HG03521 (cell line): ENCODE measurements at regions not wholly inside any gene's neighbourhood (a gene's known extent, or its start where the extent isn't known, plus 50 kb on each side); places are given as distances from the start of the nearest gene placed in this dataset.

Experiments
- ATAC-seq: cut with Tn5 transposase; IDR thresholded peaks from one replicate; pipeline ENCODE4 v1.9.1; 2021; ENCODE audit warnings: mild to moderate bottlenecking, moderate library complexity; ENCODE audit not compliant: unreplicated experiment

GRCh38 chr16:5480431-5481195 lies 383.0 kb upstream of the EEF2KMT start:
- ATAC-seq, result no peak

GRCh38 chr16:5479926-5480325 lies 382.3 kb upstream of the EEF2KMT start:
- no peak for ATAC-seq

DNA sequence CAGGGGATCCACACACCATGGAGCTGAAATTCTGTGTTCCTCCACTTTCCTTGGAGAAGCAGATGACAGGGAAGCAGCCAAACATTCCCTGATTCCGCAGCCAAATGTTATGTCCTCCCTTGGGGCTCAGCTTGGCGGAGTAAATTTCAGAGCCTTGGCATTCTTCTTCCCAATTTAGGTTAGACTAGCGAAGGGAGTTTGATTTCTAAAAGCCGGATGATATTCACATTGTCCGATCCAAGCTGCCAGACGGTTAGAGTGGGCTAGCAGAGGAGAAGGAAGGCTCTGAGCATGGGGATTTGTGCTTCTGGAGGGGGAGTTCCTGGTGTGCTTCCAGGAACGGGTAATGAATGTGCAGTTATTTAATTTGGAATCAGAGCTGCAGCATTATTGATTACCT lies 380.4 kb upstream of the EEF2KMT start:
- no peak for ATAC-seq

- no peak for ATAC-seq
These were observed 379.7 kb upstream of the EEF2KMT start for GRCh38 chr16:5477251-5477650.

- ATAC-seq, result no peak
These were observed 375.0 kb upstream of the EEF2KMT start for GRCh38 chr16:5472552-5472951.

- no peak for ATAC-seq
These were observed 370.9 kb upstream of the EEF2KMT start for GRCh38 chr16:5468488-5468887.

- no peak for ATAC-seq
These were observed 370.0 kb upstream of the EEF2KMT start for GRCh38 chr16:5467552-5467951.

GRCh38 chr16:5466551-5466950 lies 369.0 kb upstream of the EEF2KMT start:
- no peak for ATAC-seq

DNA sequence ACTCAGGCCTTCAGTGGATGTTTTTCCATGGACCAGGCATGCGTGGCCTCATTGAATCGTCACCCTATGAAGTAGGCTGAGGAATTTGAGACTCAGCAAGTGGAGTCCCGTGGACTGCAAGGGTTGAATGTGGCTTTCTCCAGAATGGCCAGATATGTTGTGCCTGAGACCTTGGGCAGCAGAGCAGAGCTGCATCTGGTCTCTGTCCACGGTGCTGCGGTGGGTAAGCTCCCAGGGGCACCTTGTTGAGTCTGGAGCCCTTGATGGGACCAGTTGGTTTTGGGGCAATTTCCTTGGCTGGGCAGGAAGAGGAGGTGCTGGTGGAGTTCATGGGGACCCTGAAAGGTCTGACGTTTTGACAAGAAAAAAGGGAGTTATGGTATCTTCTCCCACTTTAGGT lies 368.1 kb upstream of the EEF2KMT start:
- ATAC-seq, result no peak

DNA sequence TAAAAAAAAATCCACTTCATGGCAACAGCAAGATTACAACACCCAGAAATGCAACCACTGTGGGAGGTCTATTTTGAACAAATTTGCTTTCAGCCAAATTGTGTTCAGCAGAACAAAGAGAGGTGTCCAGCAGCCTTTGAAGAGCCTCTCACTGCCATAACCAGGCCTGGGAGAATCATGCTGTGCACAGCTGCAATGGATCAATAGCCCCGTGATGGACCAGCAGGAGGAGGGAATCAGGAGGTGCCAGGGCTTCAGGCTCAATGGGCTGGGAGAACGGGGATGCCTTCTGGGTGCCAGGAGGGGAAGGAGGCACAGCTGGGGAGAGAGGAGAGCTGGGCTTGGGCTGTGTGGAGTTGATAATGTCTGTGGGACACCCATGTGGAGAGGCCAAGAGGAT lies 366.2 kb upstream of the EEF2KMT start:
- ATAC-seq, result no peak

DNA sequence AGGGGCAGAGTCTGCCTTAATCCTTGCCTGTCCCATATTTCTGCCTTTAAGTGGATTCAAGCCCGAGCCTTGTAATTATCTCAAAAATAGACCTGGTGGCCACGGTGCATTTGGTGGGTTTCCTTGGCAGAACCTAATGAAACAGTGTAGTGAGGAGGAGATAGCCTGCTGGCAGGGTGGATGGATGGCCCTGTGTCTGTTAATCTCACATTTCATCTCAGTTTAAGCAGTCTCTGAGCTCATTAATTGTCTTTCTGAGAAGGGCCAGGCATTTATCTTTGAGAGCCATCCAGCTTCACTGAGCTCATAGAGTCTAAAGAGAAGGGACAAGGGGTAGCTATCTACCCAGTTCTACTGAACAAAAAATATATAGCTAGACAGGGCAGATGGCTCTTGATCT lies 364.0 kb upstream of the EEF2KMT start:
- no peak for ATAC-seq

DNA sequence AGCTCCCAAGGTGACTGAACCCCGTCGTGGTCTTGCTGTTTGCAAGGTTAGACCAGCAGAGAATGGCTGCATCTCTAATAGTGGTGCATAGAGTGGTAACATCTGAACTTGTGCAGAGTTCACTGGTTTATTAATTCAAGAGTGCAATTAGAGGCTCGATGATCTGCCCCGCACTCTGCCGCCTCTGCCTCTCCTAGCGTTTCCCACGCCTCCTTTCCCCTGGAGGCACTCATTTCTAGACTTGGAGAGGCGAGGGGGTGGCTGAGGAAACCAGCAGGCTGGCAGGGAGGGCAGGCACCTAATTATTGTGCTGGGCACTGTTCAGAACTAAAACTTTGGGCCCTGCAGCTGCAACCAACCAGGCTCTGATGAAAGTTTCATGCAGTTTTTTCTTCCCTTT lies 363.5 kb upstream of the EEF2KMT start:
- ATAC-seq, result no peak

- ATAC-seq, result no peak
These were observed 363.1 kb upstream of the EEF2KMT start for GRCh38 chr16:5460701-5461100.

DNA sequence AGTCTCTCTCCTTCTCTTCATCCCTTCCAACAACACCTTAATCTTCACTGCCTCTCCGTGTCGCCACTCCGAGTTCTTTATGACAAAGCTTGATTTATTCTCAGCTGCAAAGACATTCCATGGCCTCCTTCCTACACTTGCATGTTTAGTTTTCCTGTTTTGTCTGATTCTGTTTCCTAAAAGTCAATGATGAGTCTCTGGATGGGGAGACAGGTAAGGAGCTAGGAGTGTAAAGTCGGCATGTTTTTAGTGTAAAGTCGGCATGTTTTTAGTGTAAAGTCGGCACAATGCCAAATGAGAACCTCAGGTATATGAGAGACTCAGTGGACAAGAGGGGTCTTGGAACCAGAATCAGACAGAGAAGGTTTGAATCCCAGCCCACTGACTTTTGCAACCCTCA lies 362.3 kb upstream of the EEF2KMT start:
- no peak for ATAC-seq

DNA sequence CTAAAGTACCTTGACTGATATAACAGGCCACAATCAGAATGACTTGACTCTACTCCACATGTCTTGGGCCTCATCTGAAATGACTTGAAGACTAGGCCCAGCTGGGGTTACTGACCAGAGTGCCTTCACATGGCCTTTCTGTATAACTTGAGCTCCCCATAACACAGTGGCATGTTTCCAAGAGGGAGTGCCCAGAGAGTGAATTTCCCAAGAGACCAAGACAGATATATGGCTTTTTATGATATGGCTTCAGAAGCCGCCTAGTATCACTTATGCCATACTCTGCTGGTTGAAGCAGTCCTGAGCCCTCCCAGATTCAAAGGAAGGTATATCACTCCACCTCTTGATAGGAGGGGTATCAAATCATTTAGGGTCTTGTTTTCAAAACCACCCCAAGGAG lies 357.5 kb upstream of the EEF2KMT start:
- ATAC-seq, result no peak

- ATAC-seq, result no peak
These were observed 356.8 kb upstream of the EEF2KMT start for GRCh38 chr16:5454349-5454748.

DNA sequence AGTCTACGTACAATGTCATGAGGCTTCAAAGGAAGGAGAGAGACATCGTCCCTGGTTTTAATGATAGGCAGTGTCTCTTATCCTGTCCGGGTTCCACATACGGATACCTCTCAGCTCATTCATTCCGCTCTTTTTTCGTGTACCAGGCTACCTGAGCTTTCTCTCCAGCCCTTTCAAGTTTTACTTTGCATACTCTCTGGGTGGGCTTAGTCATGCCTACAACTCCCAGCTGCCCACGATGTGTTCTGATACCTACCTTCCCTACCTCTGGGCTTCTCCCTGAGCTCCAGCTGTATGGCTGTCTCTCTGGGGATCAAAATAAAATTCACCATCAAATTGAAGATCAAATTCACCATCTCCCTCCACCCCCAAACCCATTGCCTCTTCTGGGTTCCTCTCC lies 354.0 kb upstream of the EEF2KMT start:
- no peak for ATAC-seq

DNA sequence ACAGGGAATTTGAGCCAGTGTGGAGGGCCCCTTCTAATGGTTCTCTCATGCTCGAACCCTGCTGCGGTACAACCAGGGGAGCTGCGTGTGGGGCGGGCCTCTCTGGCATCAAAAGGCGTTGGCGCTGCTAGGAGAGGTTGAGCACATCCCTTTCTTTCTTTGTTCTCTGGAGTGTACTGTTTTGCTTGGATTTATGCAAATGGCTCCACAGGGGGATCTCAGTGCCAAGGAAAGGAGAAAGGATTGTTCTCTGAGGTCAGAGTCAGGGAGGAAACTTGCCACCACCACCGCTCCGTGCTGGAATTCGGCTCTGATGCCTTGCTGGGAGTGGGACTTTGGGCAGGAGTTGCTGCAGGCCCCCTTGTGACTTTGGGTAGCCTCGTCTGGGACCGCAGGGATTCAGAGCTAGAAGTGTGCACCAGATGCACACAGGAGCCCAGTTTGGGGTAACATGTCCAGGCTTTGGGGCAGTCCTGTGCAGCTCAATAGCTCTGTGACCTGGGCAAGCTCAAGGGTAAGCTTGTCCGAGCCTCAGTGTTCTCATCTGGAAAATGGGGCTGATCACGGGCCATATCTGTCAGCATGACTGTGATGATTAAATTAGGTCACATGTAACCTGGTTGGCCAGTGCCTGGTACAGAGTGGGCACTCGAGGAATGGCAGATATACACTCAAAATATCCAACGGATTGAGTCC lies 353.0 kb upstream of the EEF2KMT start:
- ATAC-seq, result no peak

- ATAC-seq, result no peak
These were observed 352.3 kb upstream of the EEF2KMT start for GRCh38 chr16:5449901-5450300.

- no peak for ATAC-seq
These were observed 351.2 kb upstream of the EEF2KMT start for GRCh38 chr16:5448798-5449197.

DNA sequence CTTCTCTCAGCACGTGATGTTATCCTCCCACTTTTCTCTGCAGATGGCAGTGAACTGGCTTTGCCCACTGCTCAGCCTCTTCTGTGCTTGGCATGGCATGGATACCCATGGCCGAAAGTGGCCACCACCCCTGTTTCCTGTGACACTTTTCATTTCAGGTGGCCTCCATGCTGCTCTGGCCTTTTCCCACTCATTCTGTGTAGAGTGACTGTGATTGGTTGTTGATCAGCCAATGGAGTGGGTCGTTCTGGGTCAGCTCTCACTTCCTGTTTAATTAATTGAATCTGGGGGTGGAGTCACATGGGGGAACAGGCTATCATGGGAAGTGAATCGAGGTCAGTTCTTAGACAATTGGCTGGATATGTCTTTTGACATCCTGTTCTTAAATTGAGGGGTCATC lies 350.1 kb upstream of the EEF2KMT start:
- ATAC-seq, result no peak

DNA sequence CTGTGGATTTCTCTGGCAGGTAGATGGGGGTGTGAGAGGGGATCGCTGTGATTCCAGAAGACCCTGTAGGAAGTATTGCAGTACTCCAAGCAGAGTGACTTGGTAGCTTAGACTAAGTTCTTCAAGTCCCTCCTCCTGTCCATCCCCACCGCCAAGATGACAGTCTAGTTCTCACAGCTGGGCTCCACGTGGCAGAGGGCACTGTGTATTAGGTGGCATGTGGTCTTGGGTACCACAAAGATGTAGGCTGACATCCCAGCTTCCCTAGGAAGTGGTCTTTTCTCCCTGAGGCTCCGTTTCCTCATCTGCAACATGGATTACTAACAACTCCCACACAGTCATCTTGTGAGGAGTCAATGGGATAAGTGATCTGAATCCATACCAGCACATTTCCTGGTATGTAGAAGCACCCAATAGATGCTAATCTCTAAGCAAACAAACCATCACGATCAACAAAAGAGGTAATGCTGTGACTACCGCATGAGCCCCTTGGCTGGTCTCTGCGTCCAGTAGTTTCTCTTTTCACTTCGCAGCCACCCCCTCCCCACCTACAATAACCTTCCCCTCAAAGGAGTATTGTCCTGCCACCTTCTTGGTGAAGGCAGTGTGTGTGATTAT lies 349.1 kb upstream of the EEF2KMT start:
- no peak for ATAC-seq
